Lower leg skin (tissue), 3 donors: ENCODE measurements at regions not wholly inside any gene's neighbourhood (a gene's known extent, or its start where the extent isn't known, plus 50 kb on each side); places are given as distances from the start of the nearest gene placed in this dataset.

Experiments
- POLR2A ChIP-seq, 2 donors: fragments of 450-650 bp; IDR thresholded peaks; one replicate each; pipeline ENCODE4 v1.6.1; 2016 to 2017; ENCODE audit warnings: antibody characterized with exemption in 2 of 2, mild to moderate bottlenecking in 1 of 2, moderate library complexity in 1 of 2
- TF ChIP-seq, protein P1 (sequence below), 3 donors: fragments of 450-650 bp; IDR thresholded peaks; one replicate each; pipeline ENCODE4 v1.5.1; 2016; ENCODE audit warnings: antibody characterized with exemption in 3 of 3, mild to moderate bottlenecking in 3 of 3, moderate library complexity in 2 of 3

DNA sequence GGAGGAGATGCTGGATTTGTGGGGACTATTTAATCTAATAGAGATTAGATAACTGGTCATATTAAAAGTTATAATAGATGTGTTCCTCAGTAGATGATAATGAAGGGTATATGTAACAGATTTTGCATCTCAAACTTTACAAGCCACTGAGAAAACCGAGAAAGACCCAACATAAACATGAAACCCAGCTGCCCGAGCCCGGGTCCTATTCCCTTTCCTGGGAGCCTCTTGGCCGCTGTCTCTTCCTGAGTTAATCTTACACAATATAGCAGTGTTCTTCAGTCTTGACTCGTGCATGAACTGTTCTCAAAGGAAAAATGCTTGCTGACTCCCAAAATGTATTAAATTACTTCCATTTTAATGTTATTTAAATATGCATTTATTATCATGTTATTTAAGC lies 94.5 kb downstream of the COPS8 start:
- TF ChIP-seq, protein P1, sequence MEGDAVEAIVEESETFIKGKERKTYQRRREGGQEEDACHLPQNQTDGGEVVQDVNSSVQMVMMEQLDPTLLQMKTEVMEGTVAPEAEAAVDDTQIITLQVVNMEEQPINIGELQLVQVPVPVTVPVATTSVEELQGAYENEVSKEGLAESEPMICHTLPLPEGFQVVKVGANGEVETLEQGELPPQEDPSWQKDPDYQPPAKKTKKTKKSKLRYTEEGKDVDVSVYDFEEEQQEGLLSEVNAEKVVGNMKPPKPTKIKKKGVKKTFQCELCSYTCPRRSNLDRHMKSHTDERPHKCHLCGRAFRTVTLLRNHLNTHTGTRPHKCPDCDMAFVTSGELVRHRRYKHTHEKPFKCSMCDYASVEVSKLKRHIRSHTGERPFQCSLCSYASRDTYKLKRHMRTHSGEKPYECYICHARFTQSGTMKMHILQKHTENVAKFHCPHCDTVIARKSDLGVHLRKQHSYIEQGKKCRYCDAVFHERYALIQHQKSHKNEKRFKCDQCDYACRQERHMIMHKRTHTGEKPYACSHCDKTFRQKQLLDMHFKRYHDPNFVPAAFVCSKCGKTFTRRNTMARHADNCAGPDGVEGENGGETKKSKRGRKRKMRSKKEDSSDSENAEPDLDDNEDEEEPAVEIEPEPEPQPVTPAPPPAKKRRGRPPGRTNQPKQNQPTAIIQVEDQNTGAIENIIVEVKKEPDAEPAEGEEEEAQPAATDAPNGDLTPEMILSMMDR (IDR thresholded peaks at IDR 0.05), result no peak
- TF ChIP-seq POLR2A (IDR thresholded peaks at IDR 0.05), result no peak
